Astrocyte (in vitro differentiated cells and primary cell): ENCODE measurements at regions not wholly inside any gene's neighbourhood (a gene's known extent, or its start where the extent isn't known, plus 50 kb on each side); places are given as distances from the start of the nearest gene placed in this dataset.
A peak's percentile ranks its signal among the peaks of the same experiment; 100 is the strongest.

Experiments used
- DNase-seq: peaks from one replicate; pipeline ENCODE4 v3.0.0-alpha.2; 2010; ENCODE audit warnings: low read depth
- FAIRE-seq: peaks from 2 replicates; lab custom pipeline; 2011; peaks lifted over from hg19 to GRCh38; lab: Jason Lieb, UNC
- H2AFZ ChIP-seq: 2 replicates; pipeline ENCODE4 v1.6.0; 2012; ENCODE audit warnings: low read depth, low read length, inconsistent platforms
- H3K27ac ChIP-seq: 2 replicates; pipeline ENCODE4 v1.5.1; 2011; ENCODE audit warnings: low read depth, low read length, inconsistent platforms
- H3K27me3 ChIP-seq: 2 replicates; pipeline ENCODE4 v1.6.0; 2011; ENCODE audit warnings: low read length, inconsistent platforms; ENCODE audit not compliant: insufficient read depth
- H3K36me3 ChIP-seq: 2 replicates; pipeline ENCODE4 v1.5.1; 2011; ENCODE audit warnings: low read length, inconsistent platforms; ENCODE audit not compliant: insufficient read depth
- H3K4me1 ChIP-seq: 2 replicates; pipeline ENCODE4 v1.5.1; 2011; ENCODE audit warnings: low read length, inconsistent platforms; ENCODE audit not compliant: insufficient read depth
- H3K4me2 ChIP-seq: 2 replicates; pipeline ENCODE4 v1.6.0; 2012; ENCODE audit warnings: low read length, inconsistent platforms
- H3K4me3 ChIP-seq: 2 replicates; pipeline ENCODE4 v1.5.1; 2011; ENCODE audit warnings: low read depth, mild to moderate bottlenecking, low read length, inconsistent platforms; ENCODE audit not compliant: insufficient read depth
- H3K79me2 ChIP-seq: 2 replicates; pipeline ENCODE4 v1.6.0; 2012; ENCODE audit warnings: mild to moderate bottlenecking, low read length, inconsistent platforms; ENCODE audit not compliant: insufficient read depth
- H3K9ac ChIP-seq: 2 replicates; pipeline ENCODE4 v1.6.0; 2012; ENCODE audit warnings: mild to moderate bottlenecking, low read length, inconsistent platforms
- H3K9me3 ChIP-seq: 2 replicates; pipeline ENCODE4 v1.5.1; 2012; ENCODE audit warnings: low read depth, mild to moderate bottlenecking, low read length, inconsistent platforms; ENCODE audit not compliant: insufficient read depth
- H4K20me1 ChIP-seq: 2 replicates; pipeline ENCODE4 v1.6.0; 2012; ENCODE audit warnings: low read length, inconsistent platforms; ENCODE audit not compliant: insufficient read depth
- H3K27ac Mint-ChIP-seq: one replicate; pipeline ENCODE4 v1.8.0; 2021; ENCODE audit warnings: mild to moderate bottlenecking, mixed read lengths; ENCODE audit not compliant: unreplicated experiment
- H3K27me3 Mint-ChIP-seq: one replicate; pipeline ENCODE4 v1.8.0; 2021; ENCODE audit warnings: low read depth, mixed read lengths; ENCODE audit not compliant: unreplicated experiment
- H3K36me3 Mint-ChIP-seq: one replicate; pipeline ENCODE4 v1.8.0; 2021; ENCODE audit warnings: low read depth, mixed read lengths; ENCODE audit not compliant: unreplicated experiment
- H3K4me1 Mint-ChIP-seq: one replicate; pipeline ENCODE4 v1.8.0; 2021; ENCODE audit warnings: low read depth, mixed read lengths; ENCODE audit not compliant: unreplicated experiment
- H3K4me3 Mint-ChIP-seq: one replicate; pipeline ENCODE4 v1.8.0; 2021; ENCODE audit warnings: mild to moderate bottlenecking, moderate library complexity, mixed read lengths; ENCODE audit not compliant: unreplicated experiment
- H3K9me3 Mint-ChIP-seq: one replicate; pipeline ENCODE4 v1.8.0; 2021; ENCODE audit warnings: mild to moderate bottlenecking, mixed read lengths; ENCODE audit not compliant: unreplicated experiment
- CTCF ChIP-seq: IDR thresholded peaks from 2 replicates; pipeline ENCODE4 v1.5.1; 2011; ENCODE audit warnings: low read depth, mild to moderate bottlenecking, inconsistent platforms, low read length, moderate library complexity; ENCODE audit not compliant: insufficient read depth
- EZH2 ChIP-seq: IDR thresholded peaks from 2 replicates; pipeline ENCODE4 v1.6.1; 2012; ENCODE audit warnings: mild to moderate bottlenecking, low read length, inconsistent platforms; ENCODE audit not compliant: insufficient read depth

- no peak for DNase-seq
- H3K36me3 Mint-ChIP-seq = no peaks in the 10 kb centered on the region
- no peak for TF ChIP-seq EZH2
- no peak for TF ChIP-seq CTCF
- no peaks in the 10 kb centered on the region for H3K79me2 ChIP-seq
- FAIRE-seq = no peak
- H2AFZ ChIP-seq = peak overlapping the region; percentile 49
- no peaks in the 10 kb centered on the region for H3K27me3 ChIP-seq
- peaks cover 22% of the 10 kb centered on the region for H3K4me1 ChIP-seq
- no peaks in the 10 kb centered on the region for H3K27me3 Mint-ChIP-seq
- no peaks in the 10 kb centered on the region for H3K36me3 ChIP-seq
- no peaks in the 10 kb centered on the region for H4K20me1 ChIP-seq
- H3K4me3 Mint-ChIP-seq = no peak overlapping the region
- H3K9me3 Mint-ChIP-seq = peaks cover 8% of the 10 kb centered on the region
- H3K9me3 ChIP-seq = no peaks in the 10 kb centered on the region
- H3K27ac Mint-ChIP-seq = peak overlapping the region; percentile 97
- H3K4me3 ChIP-seq = peak overlapping the region; percentile 32
- peak overlapping the region; percentile 92 for H3K27ac ChIP-seq
- H3K4me2 ChIP-seq = peak overlapping the region; percentile 81
- H3K4me1 Mint-ChIP-seq = peaks cover 16% of the 10 kb centered on the region
- H3K9ac ChIP-seq = peak overlapping the region; percentile 89
These were observed 92.6 kb upstream of the KIF5B start for GRCh38 chr10:32148864-32149251.

GRCh38 chr10:32147730-32148129 lies 91.5 kb upstream of the KIF5B start:
- Mint-ChIP-seq H3K4me3 (no peak overlapping the region), H3K36me3 (no peaks in the 10 kb centered on the region), H3K4me1 (peaks cover 16% of the 10 kb centered on the region), H3K27me3 (no peaks in the 10 kb centered on the region), H3K27ac (no peak overlapping the region), H3K9me3 (peaks cover 4% of the 10 kb centered on the region)
- no peaks in the 10 kb centered on the region for H3K79me2 ChIP-seq
- no peak for DNase-seq
- H4K20me1 ChIP-seq = no peaks in the 10 kb centered on the region
- H2AFZ ChIP-seq = no peak overlapping the region
- no peak overlapping the region for H3K4me2 ChIP-seq
- FAIRE-seq = no peak
- no peaks in the 10 kb centered on the region for H3K27me3 ChIP-seq
- TF ChIP-seq EZH2 = no peak
- TF ChIP-seq CTCF = no peak
- no peaks in the 10 kb centered on the region for H3K9me3 ChIP-seq
- H3K4me1 ChIP-seq = peaks cover 22% of the 10 kb centered on the region
- no peak overlapping the region for H3K9ac ChIP-seq
- no peak overlapping the region for H3K27ac ChIP-seq
- H3K4me3 ChIP-seq = no peak overlapping the region
- no peaks in the 10 kb centered on the region for H3K36me3 ChIP-seq

GRCh38 chr10:32146166-32146565 lies 89.9 kb upstream of the KIF5B start:
- Mint-ChIP-seq H3K4me3 (no peak overlapping the region), H3K27me3 (no peaks in the 10 kb centered on the region), H3K9me3 (peaks cover 4% of the 10 kb centered on the region), H3K36me3 (no peaks in the 10 kb centered on the region), H3K4me1 (peaks cover 22% of the 10 kb centered on the region), H3K27ac (no peak overlapping the region)
- no peak overlapping the region for H3K4me3 ChIP-seq
- no peak overlapping the region for H3K4me2 ChIP-seq
- TF ChIP-seq CTCF (no peak), EZH2 (no peak)
- H3K27ac ChIP-seq = no peak overlapping the region
- no peaks in the 10 kb centered on the region for H3K9me3 ChIP-seq
- no peaks in the 10 kb centered on the region for H3K36me3 ChIP-seq
- no peaks in the 10 kb centered on the region for H3K79me2 ChIP-seq
- no peaks in the 10 kb centered on the region for H3K27me3 ChIP-seq
- no peak overlapping the region for H2AFZ ChIP-seq
- no peak for FAIRE-seq
- DNase-seq = no peak
- H4K20me1 ChIP-seq = no peaks in the 10 kb centered on the region
- H3K4me1 ChIP-seq = peaks cover 22% of the 10 kb centered on the region
- H3K9ac ChIP-seq = no peak overlapping the region
